GM21447 (cell line): ENCODE measurements at regions not wholly inside any gene's neighbourhood (a gene's known extent, or its start where the extent isn't known, plus 50 kb on each side); places are given as distances from the start of the nearest gene placed in this dataset.
"Not testable (repeated sequence)": the region's sequence is repeated elsewhere in the genome, so short reads cannot be mapped to it uniquely, and the experiment has no call there.

Source experiments
- ATAC-seq: cut with Tn5 transposase; IDR thresholded peaks from one replicate; pipeline ENCODE4 v1.9.1; 2021; ENCODE audit not compliant: unreplicated experiment

- ATAC-seq = no peak
Observed at GRCh38 chr2:145927131-145927950, 1407.4 kb upstream of the ZEB2 start.

GRCh38 chr2:145925591-145925990 is 1405.7 kb upstream of the ZEB2 start:
- no peak for ATAC-seq

- no peak for ATAC-seq
Observed at GRCh38 chr2:145919477-145919876, 1399.6 kb upstream of the ZEB2 start.

GRCh38 chr2:145918951-145919350 is 1399.0 kb upstream of the ZEB2 start:
- no peak for ATAC-seq

- no peak for ATAC-seq
Observed at GRCh38 chr2:145916799-145917198, 1396.9 kb upstream of the ZEB2 start.

- no peak for ATAC-seq
Observed at GRCh38 chr2:145914716-145915115, 1394.8 kb upstream of the ZEB2 start.

- ATAC-seq = peak; percentile 83
Observed at GRCh38 chr2:145910416-145910815, 1390.5 kb upstream of the ZEB2 start.

- ATAC-seq = no peak
Observed at GRCh38 chr2:145909766-145910165, 1389.8 kb upstream of the ZEB2 start.

- no peak for ATAC-seq
Observed at GRCh38 chr2:145909175-145909755, 1389.3 kb upstream of the ZEB2 start.

GRCh38 chr2:145906354-145906753 is 1386.4 kb upstream of the ZEB2 start:
- no peak for ATAC-seq

GRCh38 chr2:145905371-145905770 is 1385.5 kb upstream of the ZEB2 start:
- ATAC-seq = no peak

- ATAC-seq = no peak
Observed at GRCh38 chr2:145897151-145897550, 1377.2 kb upstream of the ZEB2 start.

- ATAC-seq = no peak
Observed at GRCh38 chr2:145887915-145888314, 1368.0 kb upstream of the ZEB2 start.

GRCh38 chr2:145880997-145881396 is 1361.1 kb upstream of the ZEB2 start:
- ATAC-seq = not testable (repeated sequence)

GRCh38 chr2:145875016-145875415 is 1355.1 kb upstream of the ZEB2 start:
- ATAC-seq = no peak

- no peak for ATAC-seq
Observed at GRCh38 chr2:145874466-145874865, 1354.5 kb upstream of the ZEB2 start.

- ATAC-seq = no peak
Observed at GRCh38 chr2:145864501-145864900, 1344.6 kb upstream of the ZEB2 start.

GRCh38 chr2:145861940-145862339 is 1342.0 kb upstream of the ZEB2 start:
- no peak for ATAC-seq

GRCh38 chr2:145860083-145860482 is 1340.2 kb upstream of the ZEB2 start:
- ATAC-seq = no peak

- ATAC-seq = no peak
Observed at GRCh38 chr2:145855142-145855541, 1335.2 kb upstream of the ZEB2 start.

GRCh38 chr2:145854039-145854755 is 1334.3 kb upstream of the ZEB2 start:
- no peak for ATAC-seq

- no peak for ATAC-seq
Observed at GRCh38 chr2:145851730-145852129, 1331.8 kb upstream of the ZEB2 start.
